ENCODE measurements at regions not wholly inside any gene's neighbourhood (a gene's known extent, or its start where the extent isn't known, plus 50 kb on each side); places are given as distances from the start of the nearest gene placed in this dataset.

GRCh38 chr12:47370421-47370820 is 290.7 kb upstream of the AMIGO2 start:
- Histone ChIP-seq H3F3A (replicated peaks; ENCODE audit: insufficient read depth) (no peaks in the 10 kb centered on the region), H3K4me3 (ENCODE audit: low read depth in 2 of 2, low read length in 1 of 2) (no peak overlapping the region), H3K4me1 (ENCODE audit: control insufficient read depth in 1 of 2, insufficient read depth in 2 of 2, low read depth in 1 of 2, low read length in 1 of 2) (no peaks in the 10 kb centered on the region), H3K79me2 (ENCODE audit: insufficient read depth) (no peaks in the 10 kb centered on the region), H3K9ac (no peak overlapping the region), H4K20me1 (ENCODE audit: insufficient read depth) (no peaks in the 10 kb centered on the region), H3K36me3 (replicated peaks in 1 of 2; ENCODE audit: control insufficient read depth in 1 of 2, insufficient read depth in 2 of 2, low read length in 1 of 2) (no peaks in the 10 kb centered on the region), H3K27ac (ENCODE audit: low read depth in 2 of 2, low read length in 1 of 2) (no peak overlapping the region), H2AFZ (ENCODE audit: low read depth) (no peak overlapping the region), H3K9me2 (no peaks in the 10 kb centered on the region), H3K27me3 (ENCODE audit: insufficient read depth) (no peaks in the 10 kb centered on the region; the same call in 1 of the 2 replicates), H3K4me2 (no peak overlapping the region), H3K9me3 (no peaks in the 10 kb centered on the region)
- POLR2A ChIA-PET = no interaction called here
- CTCF ChIA-PET = no interaction called here
- TF ChIP-seq IRF3 (IDR thresholded peaks at IDR 0.05; ENCODE audit: low read depth, low read length) (no peak), NRF1 (IDR thresholded peaks at IDR 0.05; ENCODE audit: low read depth, low read length) (no peak), USF2 (IDR thresholded peaks at IDR 0.05; ENCODE audit: borderline replicate concordance, low read depth, low read length) (no peak), CTCF (IDR thresholded peaks at IDR 0.05) (no peak), CHD2 (IDR thresholded peaks at IDR 0.05; ENCODE audit: low read length, partially characterized antibody) (no peak), TAF1 (IDR thresholded peaks at IDR 0.05; ENCODE audit: borderline replicate concordance, low read depth, low read length) (no peak), NFIC (IDR thresholded peaks at IDR 0.05; ENCODE audit: borderline replicate concordance) (no peak), FOSL2 (IDR thresholded peaks at IDR 0.05; ENCODE audit: borderline replicate concordance, low read depth) (no peak), MAX (IDR thresholded peaks at IDR 0.05; ENCODE audit: low read depth) (no peak), YY1 (IDR thresholded peaks at IDR 0.05; ENCODE audit: low read depth) (no peak), POLR2AphosphoS5 (IDR thresholded peaks at IDR 0.05; ENCODE audit: low read depth, low read length) (no peak), ZBTB33 (IDR thresholded peaks at IDR 0.05; ENCODE audit: borderline replicate concordance, low read depth) (no peak), PBX3 (IDR thresholded peaks at IDR 0.05) (no peak), JUND (IDR thresholded peaks at IDR 0.05) (no peak), SIN3A (IDR thresholded peaks at IDR 0.05; ENCODE audit: borderline replicate concordance, low read depth, low read length) (no peak), FOXM1 (IDR thresholded peaks at IDR 0.05; ENCODE audit: low read depth) (no peak), EZH2phosphoT487 (IDR thresholded peaks at IDR 0.05; ENCODE audit: borderline replicate concordance, low read depth) (no peak), USF1 (IDR thresholded peaks at IDR 0.05; ENCODE audit: borderline replicate concordance, low read depth) (no peak)
- no peak for DNase-seq
- WGBS (ENCODE audit: low lambda C conversion rate) = 26% methylated on average over 4 of the region's 4 CpGs

Data from SK-N-SH (cell line).